Left ventricle myocardium superior (tissue), 1 donor: ENCODE measurements at regions not wholly inside any gene's neighbourhood (a gene's known extent, or its start where the extent isn't known, plus 50 kb on each side); places are given as distances from the start of the nearest gene placed in this dataset.
A peak's percentile ranks its signal among the peaks of the same experiment; 100 is the strongest.

Experiments
- ATAC-seq: fragments of 200-7000 bp; cut with Tn5 transposase; one replicate; pipeline ENCODE4 v1.9.1; 2020; ENCODE audit warnings: mild to moderate bottlenecking, moderate library complexity
- DNase-seq: peaks from one replicate; pipeline ENCODE4 v3.0.0-alpha.2; 2020
- intact Hi-C: fragments of 100-400 bp; cut with micrococcal nuclease; formaldehyde crosslinking; loops from one replicate; pipeline ENCODE4 v1.11.0; 2022
- donor health status: DM: no; HTN: yes; CAD: no; lungs with severe emphysema.

- intact Hi-C loops, result no loop called here
- ATAC-seq (no peak), DNase-seq (no peak)
Observed at GRCh38 chr15:47934342-47934741, 186.4 kb upstream of the SLC24A5 start.

GRCh38 chr15:47937834-47938233 lies 183.0 kb upstream of the SLC24A5 start:
- intact Hi-C loops, result no loop called here
- no peak for DNase-seq
- ATAC-seq, result no peak

GRCh38 chr15:47944637-47945288 lies 176.0 kb upstream of the SLC24A5 start:
- intact Hi-C loops, result no loop called here
- no peak for ATAC-seq
- DNase-seq, result no peak

GRCh38 chr15:47945872-47946650 lies 174.7 kb upstream of the SLC24A5 start:
- ATAC-seq, result peak; percentile 61
- no peak for DNase-seq
- intact Hi-C loops, result no loop called here

GRCh38 chr15:47949815-47950214 lies 171.0 kb upstream of the SLC24A5 start:
- DNase-seq (no peak), ATAC-seq (no peak)
- intact Hi-C loops, result no loop called here

GRCh38 chr15:47950447-47950846 lies 170.3 kb upstream of the SLC24A5 start:
- ATAC-seq, result no peak
- intact Hi-C loops, result no loop called here
- no peak for DNase-seq

- intact Hi-C loops, result no loop called here
- ATAC-seq, result no peak
Observed at GRCh38 chr15:47951781-47952180, 169.0 kb upstream of the SLC24A5 start.

GRCh38 chr15:47954196-47954595 lies 166.6 kb upstream of the SLC24A5 start:
- DNase-seq (no peak), ATAC-seq (no peak)
- intact Hi-C loops, result no loop called here

More at GRCh38 chr15:47951781-47952180, 169.0 kb upstream of the SLC24A5 start:
- no peak for DNase-seq

GRCh38 chr15:47955021-47955420 lies 165.8 kb upstream of the SLC24A5 start:
- ATAC-seq (no peak), DNase-seq (no peak)
- intact Hi-C loops, result no loop called here

GRCh38 chr15:47959617-47960413 lies 161.0 kb upstream of the SLC24A5 start:
- ATAC-seq (no peak), DNase-seq (no peak)
- intact Hi-C loops, result no loop called here

- intact Hi-C loops, result no loop called here
- no peak for DNase-seq
- no peak for ATAC-seq
Observed at GRCh38 chr15:47961401-47962090, 159.2 kb upstream of the SLC24A5 start.

GRCh38 chr15:47963265-47963664 lies 157.5 kb upstream of the SLC24A5 start:
- intact Hi-C loops, result no loop called here
- ATAC-seq (no peak), DNase-seq (no peak)

- intact Hi-C loops, result no loop called here
- no peak for ATAC-seq
- DNase-seq, result no peak
Observed at GRCh38 chr15:47964229-47964628, 156.6 kb upstream of the SLC24A5 start.

GRCh38 chr15:47965297-47965696 lies 155.5 kb upstream of the SLC24A5 start:
- ATAC-seq (no peak), DNase-seq (no peak)
- intact Hi-C loops, result no loop called here

- ATAC-seq, result no peak
- no peak for DNase-seq
- intact Hi-C loops, result no loop called here
Observed at GRCh38 chr15:47968593-47968992, 152.2 kb upstream of the SLC24A5 start.

GRCh38 chr15:47971637-47972036 lies 149.2 kb upstream of the SLC24A5 start:
- intact Hi-C loops, result no loop called here
- ATAC-seq, result no peak
- no peak for DNase-seq

GRCh38 chr15:47972738-47973137 lies 148.1 kb upstream of the SLC24A5 start:
- no peak for ATAC-seq

GRCh38 chr15:47974724-47975123 lies 146.1 kb upstream of the SLC24A5 start:
- intact Hi-C loops, result no loop called here
- ATAC-seq (peak; percentile 86), DNase-seq (peak; percentile 26)

More at GRCh38 chr15:47972738-47973137, 148.1 kb upstream of the SLC24A5 start:
- intact Hi-C loops, result no loop called here
- DNase-seq, result no peak

GRCh38 chr15:47975427-47975826 lies 145.4 kb upstream of the SLC24A5 start:
- intact Hi-C loops, result no loop called here
- DNase-seq, result no peak
- ATAC-seq, result no peak
